Activated CD4-positive, alpha-beta memory T cell treated with anti-CD3 and anti-CD28 coated beads for 36 hours (primary cell): ENCODE measurements at regions not wholly inside any gene's neighbourhood (a gene's known extent, or its start where the extent isn't known, plus 50 kb on each side); places are given as distances from the start of the nearest gene placed in this dataset.

ENCODE experiments used
- CTCF ChIA-PET: fragments of 350-600 bp; sonication (Branson Sonifier 250); formaldehyde crosslinking; loops from one replicate; lab custom pipeline; 2021; ENCODE audit warnings: antibody characterized with exemption, inconsistent platforms; lab: Charles Lee
- POLR2A ChIA-PET: fragments of 350-600 bp; sonication (Branson Sonifier 250); formaldehyde crosslinking; loops from one replicate; lab custom pipeline; 2021; ENCODE audit warnings: antibody characterized with exemption; lab: Charles Lee
- DNase-seq: peaks from one replicate; pipeline ENCODE4 v3.0.0-alpha.2; 2020
- H3K27ac Mint-ChIP-seq: one replicate; pipeline ENCODE4 v1.8.0; 2021; ENCODE audit warnings: mixed read lengths
- H3K27me3 Mint-ChIP-seq: one replicate; pipeline ENCODE4 v1.8.0; 2021; ENCODE audit warnings: mixed read lengths
- H3K36me3 Mint-ChIP-seq: one replicate; pipeline ENCODE4 v1.8.0; 2021; ENCODE audit warnings: mixed read lengths
- H3K4me1 Mint-ChIP-seq: one replicate; pipeline ENCODE4 v1.8.0; 2021; ENCODE audit warnings: low read depth, mixed read lengths
- H3K4me3 Mint-ChIP-seq: one replicate; pipeline ENCODE4 v1.8.0; 2021; ENCODE audit warnings: mild to moderate bottlenecking, mixed read lengths
- H3K9me3 Mint-ChIP-seq: one replicate; pipeline ENCODE4 v1.8.0; 2021; ENCODE audit warnings: mixed read lengths
- intact Hi-C: fragments of 100-400 bp; cut with micrococcal nuclease; formaldehyde crosslinking; loops from one replicate; pipeline ENCODE4 v1.15.1; 2023

DNA sequence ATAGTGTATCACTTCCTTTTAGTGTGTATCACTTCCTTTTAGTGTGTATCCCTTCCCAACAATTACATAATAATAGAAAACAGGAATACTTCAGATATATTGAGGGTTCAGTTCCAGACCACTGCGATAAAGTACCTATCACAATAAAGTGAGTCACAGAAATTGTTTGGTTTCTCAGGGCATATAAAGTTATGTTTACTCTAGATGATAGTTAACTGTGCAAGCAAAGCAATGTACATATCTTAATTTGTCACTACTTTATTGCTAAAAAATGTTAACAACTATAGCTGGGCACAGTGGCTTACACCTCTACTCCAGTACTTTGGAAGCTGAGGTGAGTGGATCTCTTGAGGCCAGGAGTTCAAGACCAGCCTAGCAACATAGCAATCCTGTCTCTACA, 938.4 kb downstream of the CCSER2 start:
- H3K4me1 Mint-ChIP-seq = no peaks in the 10 kb centered on the region
- POLR2A ChIA-PET = no interaction called here

DNA sequence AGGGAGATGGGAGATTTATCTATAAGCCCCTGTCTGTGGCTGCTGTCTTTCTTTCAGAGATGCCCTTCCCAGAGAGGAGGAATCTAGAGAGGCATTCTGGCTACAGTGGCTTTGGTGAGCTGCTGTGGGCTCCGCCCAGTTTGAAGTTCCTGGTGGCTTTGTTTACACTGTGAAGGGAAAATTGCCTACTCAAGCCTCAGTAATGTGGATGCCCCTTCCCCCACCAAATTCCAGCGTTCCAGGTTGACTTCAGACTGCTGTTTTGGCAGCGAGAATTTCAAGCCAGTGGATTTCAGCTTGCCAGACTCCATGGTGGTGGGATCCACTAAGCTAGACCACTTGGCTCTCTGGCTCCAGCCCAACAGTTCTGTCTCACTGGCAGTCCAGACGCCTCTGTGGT, 951.6 kb downstream of the CCSER2 start:
- intact Hi-C loops = no loop called here

More for the DNA sequence above, 938.4 kb downstream of the CCSER2 start:
- intact Hi-C loops = no loop called here
- Mint-ChIP-seq H3K36me3 (no peaks in the 10 kb centered on the region), H3K27me3 (no peaks in the 10 kb centered on the region), H3K9me3 (peaks cover 10% of the 10 kb centered on the region), H3K27ac (no peak overlapping the region), H3K4me3 (no peak overlapping the region)
- no peak for DNase-seq
- CTCF ChIA-PET = no interaction called here

DNA sequence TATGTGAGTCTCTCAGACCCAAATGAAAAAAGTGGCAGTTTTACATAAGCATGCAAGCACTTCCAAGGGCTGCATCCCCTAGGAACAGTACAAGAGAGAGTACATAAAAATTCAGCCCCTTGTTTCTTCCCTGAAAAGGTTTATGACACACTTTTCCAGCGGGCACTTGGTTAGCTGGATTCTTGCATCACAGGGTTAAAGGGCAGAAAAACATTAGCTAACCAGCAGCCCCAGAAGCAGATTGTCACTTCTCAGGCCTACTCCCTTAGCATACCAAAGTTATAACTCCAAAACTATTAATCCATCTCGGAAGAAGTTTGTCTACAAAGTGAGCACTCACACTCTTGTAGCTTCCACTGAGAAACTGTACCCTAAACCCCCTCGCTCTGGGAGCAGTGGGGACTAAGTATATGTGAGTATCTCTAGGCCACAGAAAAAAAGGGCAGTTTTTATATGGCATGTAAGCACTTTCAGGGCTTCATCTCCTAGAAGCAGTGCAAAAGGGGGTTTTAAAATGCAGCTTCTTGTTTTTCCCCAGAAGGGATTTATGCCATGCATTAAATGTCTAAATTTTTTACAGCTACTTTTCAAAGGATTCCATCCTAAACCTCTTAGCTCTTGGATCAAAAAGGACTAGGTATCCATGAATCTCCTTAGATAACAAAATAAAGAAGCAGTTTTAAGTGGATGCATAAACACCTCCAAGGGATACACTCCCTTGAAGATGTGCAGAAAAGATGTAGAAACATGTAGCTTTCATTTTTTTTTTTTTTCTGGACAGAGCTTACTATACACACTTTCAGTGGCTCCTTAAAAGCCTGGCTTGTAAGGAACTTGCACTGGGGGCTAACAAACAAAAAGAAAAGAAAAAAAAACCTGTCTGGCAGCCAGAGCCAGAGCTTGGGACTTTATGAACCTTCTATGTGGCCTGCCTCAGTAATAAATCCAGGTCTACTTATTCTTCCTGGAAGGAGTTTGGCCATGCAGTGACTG, 956.7 kb downstream of the CCSER2 start:
- H3K27me3 Mint-ChIP-seq = no peaks in the 10 kb centered on the region
- H3K36me3 Mint-ChIP-seq = no peaks in the 10 kb centered on the region
- no peak overlapping the region for H3K4me3 Mint-ChIP-seq
- DNase-seq = no peak
- H3K9me3 Mint-ChIP-seq = peaks cover 4% of the 10 kb centered on the region
- intact Hi-C loops = no loop called here
- no peak overlapping the region for H3K27ac Mint-ChIP-seq
- H3K4me1 Mint-ChIP-seq = no peaks in the 10 kb centered on the region
- CTCF ChIA-PET = no interaction called here
- POLR2A ChIA-PET = no interaction called here

More for the DNA sequence above, 951.6 kb downstream of the CCSER2 start:
- CTCF ChIA-PET = no interaction called here
- H3K27ac Mint-ChIP-seq = no peak overlapping the region
- H3K36me3 Mint-ChIP-seq = no peaks in the 10 kb centered on the region
- no peaks in the 10 kb centered on the region for H3K4me1 Mint-ChIP-seq
- POLR2A ChIA-PET = no interaction called here
- no peak for DNase-seq
- no peaks in the 10 kb centered on the region for H3K27me3 Mint-ChIP-seq
- no peak overlapping the region for H3K4me3 Mint-ChIP-seq
- H3K9me3 Mint-ChIP-seq = peaks cover 3% of the 10 kb centered on the region

DNA sequence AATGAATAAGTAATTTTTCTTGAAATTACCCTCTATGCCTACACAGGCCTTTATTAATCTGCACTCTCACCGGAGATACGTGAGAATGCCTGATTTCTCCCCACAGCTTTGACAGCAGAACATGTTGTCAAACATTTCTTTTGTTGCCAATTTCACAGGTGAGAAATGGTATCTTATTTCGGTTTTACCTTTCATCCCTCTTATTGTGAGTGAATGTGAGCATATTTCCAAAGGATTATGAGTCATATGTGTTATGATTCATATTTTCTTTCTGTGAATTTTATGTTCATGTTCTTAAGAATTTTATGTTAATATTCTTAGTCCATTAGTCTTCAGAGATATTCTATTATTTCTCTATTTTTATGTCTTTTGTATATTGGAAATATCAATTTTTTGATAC, 965.1 kb downstream of the CCSER2 start:
- POLR2A ChIA-PET = no interaction called here
- Mint-ChIP-seq H3K4me3 (no peak overlapping the region), H3K4me1 (no peaks in the 10 kb centered on the region), H3K36me3 (no peaks in the 10 kb centered on the region), H3K27me3 (no peaks in the 10 kb centered on the region), H3K9me3 (no peaks in the 10 kb centered on the region), H3K27ac (no peak overlapping the region)
- DNase-seq = no peak
- intact Hi-C loops = no loop called here
- CTCF ChIA-PET = no interaction called here

DNA sequence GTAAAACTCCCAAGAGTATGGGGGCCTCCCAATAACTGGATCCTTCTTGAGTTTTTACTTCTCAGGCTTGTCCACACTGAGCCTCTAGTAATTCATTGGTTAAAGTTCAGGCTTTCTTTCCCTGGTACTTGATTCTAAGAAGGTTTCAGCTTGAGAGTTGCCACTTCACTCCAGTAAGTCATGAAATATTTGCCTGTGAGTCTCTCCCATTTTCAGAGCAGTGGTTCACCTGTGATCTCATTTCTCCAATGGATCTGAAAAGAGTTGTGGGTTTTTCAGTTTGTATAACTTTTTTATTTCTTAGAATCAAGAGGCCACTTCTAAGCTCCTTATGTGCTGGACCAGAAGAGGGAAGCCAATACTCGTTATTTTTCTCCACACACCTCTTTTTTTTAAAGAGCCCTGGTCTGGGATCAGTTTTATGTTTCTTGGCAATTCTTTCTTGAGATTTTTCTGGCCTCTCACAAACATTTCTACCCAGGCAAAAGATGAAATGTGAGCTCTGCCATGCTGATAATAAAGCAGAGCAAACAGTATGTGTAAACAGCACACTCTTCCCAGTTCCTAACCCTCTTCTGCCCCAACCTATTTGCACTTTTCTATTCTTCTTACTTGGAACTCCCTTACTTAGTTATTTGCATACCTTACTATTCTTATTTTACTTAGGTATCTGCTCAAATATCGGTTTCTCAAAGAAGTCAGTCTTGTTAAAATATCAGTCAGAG, 983.4 kb downstream of the CCSER2 start:
- Mint-ChIP-seq H3K9me3 (no peaks in the 10 kb centered on the region), H3K4me3 (no peak overlapping the region), H3K27me3 (no peaks in the 10 kb centered on the region), H3K36me3 (no peaks in the 10 kb centered on the region), H3K4me1 (no peaks in the 10 kb centered on the region), H3K27ac (no peak overlapping the region)
- ChIA-PET POLR2A (no interaction called here), CTCF (no interaction called here)
- no peak for DNase-seq
- intact Hi-C loops = no loop called here

DNA sequence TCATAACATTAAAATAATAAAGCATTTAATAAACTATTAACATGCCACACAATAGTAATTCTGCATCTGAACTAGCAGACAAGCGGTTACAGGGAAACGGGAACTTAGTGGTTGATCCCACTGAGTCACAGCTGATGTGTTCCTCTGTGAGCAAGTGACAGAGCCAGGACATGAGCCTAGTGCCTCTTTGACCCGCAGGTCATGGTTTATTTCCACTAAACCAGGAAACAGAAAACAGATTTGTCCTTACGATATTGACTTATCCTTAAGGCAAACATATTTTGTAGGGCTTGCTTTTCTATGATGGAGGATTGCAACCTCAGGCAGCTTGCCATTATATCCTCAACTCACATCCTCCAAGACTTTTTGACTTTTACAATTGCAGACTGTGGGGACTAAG, 987.3 kb downstream of the CCSER2 start:
- ChIA-PET CTCF (no interaction called here), POLR2A (no interaction called here)
- Mint-ChIP-seq H3K36me3 (no peaks in the 10 kb centered on the region), H3K4me3 (no peak overlapping the region), H3K9me3 (no peaks in the 10 kb centered on the region), H3K27me3 (no peaks in the 10 kb centered on the region), H3K4me1 (no peaks in the 10 kb centered on the region), H3K27ac (no peak overlapping the region)
- DNase-seq = no peak
- intact Hi-C loops = no loop called here

DNA sequence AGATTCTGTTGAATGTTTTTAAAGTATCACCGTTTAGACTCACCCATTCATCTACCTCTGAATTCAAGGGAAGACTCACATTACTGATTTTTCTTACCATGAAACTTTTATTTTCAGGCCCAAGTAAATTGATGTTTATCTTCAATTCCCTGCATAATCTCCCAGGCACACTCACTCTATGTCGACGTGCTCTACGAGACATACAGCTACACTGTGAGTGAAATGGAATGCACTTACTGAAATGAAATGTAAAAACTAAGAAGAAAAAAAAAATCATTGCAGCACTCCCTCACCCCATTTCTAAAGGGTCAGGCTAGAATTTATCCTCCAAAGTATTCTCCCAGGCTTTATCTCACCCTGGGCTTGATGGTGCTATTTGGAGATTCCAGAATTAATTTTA, 987.9 kb downstream of the CCSER2 start:
- intact Hi-C loops = no loop called here
- ChIA-PET CTCF (no interaction called here), POLR2A (no interaction called here)
- H3K27ac Mint-ChIP-seq = no peak overlapping the region
- H3K4me1 Mint-ChIP-seq = no peaks in the 10 kb centered on the region
- no peaks in the 10 kb centered on the region for H3K27me3 Mint-ChIP-seq
- H3K9me3 Mint-ChIP-seq = no peaks in the 10 kb centered on the region
- no peak for DNase-seq
- no peak overlapping the region for H3K4me3 Mint-ChIP-seq
- no peaks in the 10 kb centered on the region for H3K36me3 Mint-ChIP-seq

DNA sequence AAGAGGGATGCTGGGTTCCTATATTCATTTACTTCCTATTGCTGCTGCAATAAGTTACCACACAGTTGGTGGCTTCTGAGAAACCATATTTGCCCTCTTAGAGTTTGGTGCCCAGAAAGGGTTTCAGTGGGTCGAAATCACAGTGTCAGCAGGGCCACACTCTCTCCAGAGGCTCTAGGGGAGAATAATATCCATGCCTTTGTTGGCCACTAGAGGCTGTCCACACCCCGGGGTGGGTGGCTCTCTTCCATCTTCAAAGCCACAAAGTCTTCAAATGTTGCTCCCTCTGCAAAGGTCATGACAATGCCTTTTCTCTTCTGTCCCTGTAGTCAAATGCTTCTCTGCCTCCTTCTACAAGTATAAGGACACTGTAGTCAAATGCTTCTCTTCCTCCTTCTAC, 989.4 kb downstream of the CCSER2 start:
- no peak for DNase-seq
- Mint-ChIP-seq H3K4me1 (no peaks in the 10 kb centered on the region), H3K4me3 (no peak overlapping the region), H3K27me3 (no peaks in the 10 kb centered on the region), H3K27ac (no peak overlapping the region), H3K36me3 (no peaks in the 10 kb centered on the region), H3K9me3 (no peaks in the 10 kb centered on the region)
- CTCF ChIA-PET = no interaction called here
- POLR2A ChIA-PET = no interaction called here
- intact Hi-C loops = no loop called here

DNA sequence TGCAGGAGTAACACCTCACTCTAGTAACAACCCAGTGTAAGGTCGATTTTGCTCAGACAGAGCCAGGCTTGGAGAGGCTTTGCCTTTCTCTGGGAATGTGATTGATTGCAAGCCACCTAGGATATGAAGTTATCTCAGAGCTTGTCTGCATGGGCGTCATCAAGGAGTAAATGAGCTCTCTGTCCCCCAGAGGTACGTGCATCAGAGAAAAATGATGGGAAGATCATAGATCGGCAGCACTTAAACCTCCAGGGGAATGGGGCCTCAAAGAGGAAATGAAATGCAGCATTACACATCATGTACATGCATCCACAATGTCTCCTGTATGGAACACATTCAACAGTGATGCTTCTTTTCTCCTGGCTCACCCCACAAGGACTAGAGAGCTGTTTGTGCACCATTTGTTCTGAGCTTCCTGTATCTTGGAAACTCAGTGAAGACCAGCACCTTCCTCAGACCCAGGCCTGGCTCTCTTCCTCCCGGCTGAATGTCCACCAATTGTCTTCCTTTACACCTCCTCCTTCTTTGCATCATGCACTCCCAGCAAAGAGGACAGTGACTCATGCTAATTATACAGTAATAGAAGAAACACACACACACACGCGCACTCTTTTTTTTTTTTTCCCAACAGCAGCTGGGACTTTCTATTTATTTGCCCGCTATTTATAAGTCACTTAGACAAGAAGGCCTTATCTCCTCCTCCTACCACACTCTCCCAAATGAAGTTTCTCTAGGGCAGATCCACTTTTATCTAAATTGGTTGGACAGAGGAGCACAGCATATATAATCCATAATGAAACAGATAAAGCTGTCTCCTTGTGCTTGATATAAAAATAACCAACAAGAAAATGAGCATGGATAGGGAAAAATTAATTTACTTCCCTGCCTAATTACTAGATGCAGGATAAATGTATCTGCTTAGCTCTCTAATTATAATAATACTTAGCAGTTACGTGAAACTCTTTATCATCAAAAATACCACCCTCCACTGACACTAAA, 990.7 kb downstream of the CCSER2 start:
- POLR2A ChIA-PET = no interaction called here
- intact Hi-C loops = no loop called here
- Mint-ChIP-seq H3K9me3 (no peaks in the 10 kb centered on the region), H3K27me3 (no peaks in the 10 kb centered on the region), H3K27ac (no peak overlapping the region), H3K36me3 (no peaks in the 10 kb centered on the region), H3K4me3 (no peak overlapping the region), H3K4me1 (no peaks in the 10 kb centered on the region)
- no peak for DNase-seq
- CTCF ChIA-PET = interaction anchor here (0.6 kb wide), 1 partner anchor 40 kb away, joined by 3 read pairs; no protein-coding TSS in a partner anchor

DNA sequence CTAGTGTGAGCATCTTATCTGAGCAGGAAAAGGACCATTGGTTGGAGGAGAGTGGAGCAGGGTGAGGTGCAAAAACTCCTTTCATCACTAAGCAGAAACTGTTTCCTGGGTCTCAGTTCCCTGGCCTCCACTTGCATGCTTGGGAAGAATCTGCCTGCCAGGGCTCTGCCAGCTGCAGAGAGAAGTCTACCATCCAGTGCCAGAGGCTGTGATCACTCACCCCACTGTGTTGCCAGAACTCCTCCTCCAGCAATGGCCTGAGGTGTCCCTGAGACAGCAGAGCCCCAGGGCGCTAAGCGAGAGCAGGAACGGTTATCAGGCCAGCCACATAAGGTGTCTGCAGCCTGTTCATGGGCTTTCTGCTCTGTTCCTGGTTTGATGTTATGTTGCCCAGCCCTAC, 991.4 kb downstream of the CCSER2 start:
- H3K27ac Mint-ChIP-seq = no peak overlapping the region
- no peaks in the 10 kb centered on the region for H3K36me3 Mint-ChIP-seq
- POLR2A ChIA-PET = no interaction called here
- H3K4me3 Mint-ChIP-seq = no peak overlapping the region
- H3K4me1 Mint-ChIP-seq = no peaks in the 10 kb centered on the region
- intact Hi-C loops = no loop called here
- DNase-seq = no peak
- H3K9me3 Mint-ChIP-seq = no peaks in the 10 kb centered on the region
- CTCF ChIA-PET = no interaction called here
- H3K27me3 Mint-ChIP-seq = no peaks in the 10 kb centered on the region

DNA sequence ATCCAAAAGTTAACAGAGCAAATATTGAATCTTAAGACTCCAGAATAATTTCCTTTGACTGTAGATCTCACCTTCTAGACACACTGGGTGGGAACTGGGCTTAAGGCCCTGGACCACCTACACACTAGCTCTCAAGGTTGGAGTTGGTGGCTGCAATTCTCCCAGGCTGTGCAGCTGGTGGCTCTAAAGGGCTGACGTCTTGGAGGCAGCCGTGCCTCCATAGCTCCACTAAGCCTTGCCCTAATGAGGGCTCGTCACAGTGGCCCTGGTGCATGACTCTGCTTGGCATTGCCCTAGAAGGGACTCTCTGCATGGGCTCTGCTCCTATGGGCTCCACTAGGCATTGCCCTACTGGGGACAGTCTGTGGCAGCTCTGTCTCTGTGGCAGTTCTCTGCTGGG, 1005.2 kb downstream of the CCSER2 start:
- Mint-ChIP-seq H3K36me3 (no peaks in the 10 kb centered on the region), H3K27ac (no peak overlapping the region), H3K27me3 (no peaks in the 10 kb centered on the region), H3K9me3 (no peaks in the 10 kb centered on the region), H3K4me3 (no peak overlapping the region), H3K4me1 (no peaks in the 10 kb centered on the region)
- intact Hi-C loops = no loop called here
- ChIA-PET CTCF (no interaction called here), POLR2A (no interaction called here)
- DNase-seq = no peak

DNA sequence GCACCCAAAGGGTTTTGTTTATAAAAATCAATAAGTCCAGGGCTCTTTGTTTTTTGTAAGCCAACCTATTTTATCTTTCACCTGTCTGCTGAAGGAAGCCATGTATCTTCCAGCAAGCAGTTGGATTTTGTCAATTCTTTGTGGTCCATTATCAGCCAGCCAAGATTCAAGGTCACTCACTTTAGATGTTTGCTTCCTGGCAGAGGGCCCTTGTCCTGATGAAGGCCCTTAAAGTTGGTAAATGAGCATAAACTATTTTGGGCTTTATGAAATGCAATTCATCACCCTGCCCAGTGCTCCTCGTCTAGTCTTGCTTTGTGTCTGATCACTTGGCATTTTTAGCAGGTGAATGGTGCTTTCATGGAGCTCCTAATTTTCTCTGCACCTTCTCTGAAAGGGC, 1004.2 kb downstream of the GRID1 start:
- POLR2A ChIA-PET = no interaction called here
- Mint-ChIP-seq H3K27me3 (no peaks in the 10 kb centered on the region), H3K27ac (no peak overlapping the region), H3K9me3 (no peaks in the 10 kb centered on the region), H3K36me3 (no peaks in the 10 kb centered on the region), H3K4me3 (no peak overlapping the region), H3K4me1 (no peaks in the 10 kb centered on the region)
- DNase-seq = no peak
- CTCF ChIA-PET = no interaction called here
- intact Hi-C loops = no loop called here
